ENCODE measurements at regions not wholly inside any gene's neighbourhood (a gene's known extent, or its start where the extent isn't known, plus 50 kb on each side); places are given as distances from the start of the nearest gene placed in this dataset.
"Not testable (repeated sequence)": the region's sequence is repeated elsewhere in the genome, so short reads cannot be mapped to it uniquely, and the experiment has no call there.

GRCh38 chr2:128671981-128672757, 353.5 kb upstream of the HS6ST1 start:
- H3K4me1 ChIP-seq (ENCODE audit: insufficient read depth, low read length); H3K4me3 ChIP-seq (ENCODE audit: low read depth in 1 of 2, low read length in 2 of 2); H3K36me3 ChIP-seq (ENCODE audit: insufficient read depth, low read length); H3K27me3 ChIP-seq (ENCODE audit: control insufficient read depth in 1 of 2, insufficient read depth in 2 of 2, low read length in 2 of 2); H3K9me3 ChIP-seq (ENCODE audit: low read length); H3K27ac ChIP-seq (ENCODE audit: low read depth, low read length); H3K9ac ChIP-seq (ENCODE audit: low read length): not testable (repeated sequence)

- not testable (repeated sequence) for H3K27ac ChIP-seq (ENCODE audit: low read depth, low read length); H3K27me3 ChIP-seq (ENCODE audit: control insufficient read depth in 1 of 2, insufficient read depth in 2 of 2, low read length in 2 of 2); H3K36me3 ChIP-seq (ENCODE audit: insufficient read depth, low read length); H3K4me1 ChIP-seq (ENCODE audit: insufficient read depth, low read length); H3K9ac ChIP-seq (ENCODE audit: low read length); H3K9me3 ChIP-seq (ENCODE audit: low read length); H3K4me3 ChIP-seq (ENCODE audit: low read depth in 1 of 2, low read length in 2 of 2)
Observed at GRCh38 chr2:128679680-128680079, 361.0 kb upstream of the HS6ST1 start.

- H3K4me3 ChIP-seq (ENCODE audit: low read depth in 1 of 2, low read length in 2 of 2) = no peak overlapping the region
- no peaks in the 10 kb centered on the region for H3K27me3 ChIP-seq (ENCODE audit: control insufficient read depth in 1 of 2, insufficient read depth in 2 of 2, low read length in 2 of 2)
- no peak overlapping the region for H3K9ac ChIP-seq (ENCODE audit: low read length)
- no peaks in the 10 kb centered on the region for H3K9me3 ChIP-seq (ENCODE audit: low read length)
- no peak overlapping the region for H3K27ac ChIP-seq (ENCODE audit: low read depth, low read length)
- H3K4me1 ChIP-seq (ENCODE audit: insufficient read depth, low read length) = no peaks in the 10 kb centered on the region
- no peaks in the 10 kb centered on the region for H3K36me3 ChIP-seq (ENCODE audit: insufficient read depth, low read length)
Observed at GRCh38 chr2:128681507-128681906, 362.8 kb upstream of the HS6ST1 start.

GRCh38 chr2:128682266-128682665, 363.6 kb upstream of the HS6ST1 start:
- no peak overlapping the region for H3K9ac ChIP-seq (ENCODE audit: low read length)
- H3K36me3 ChIP-seq (ENCODE audit: insufficient read depth, low read length) = no peaks in the 10 kb centered on the region
- no peaks in the 10 kb centered on the region for H3K4me1 ChIP-seq (ENCODE audit: insufficient read depth, low read length)
- H3K27me3 ChIP-seq (ENCODE audit: control insufficient read depth in 1 of 2, insufficient read depth in 2 of 2, low read length in 2 of 2) = no peaks in the 10 kb centered on the region
- no peaks in the 10 kb centered on the region for H3K9me3 ChIP-seq (ENCODE audit: low read length)
- H3K4me3 ChIP-seq (ENCODE audit: low read depth in 1 of 2, low read length in 2 of 2) = no peak overlapping the region
- no peak overlapping the region for H3K27ac ChIP-seq (ENCODE audit: low read depth, low read length)

GRCh38 chr2:128682729-128683284, 364.1 kb upstream of the HS6ST1 start:
- H3K27me3 ChIP-seq (ENCODE audit: control insufficient read depth in 1 of 2, insufficient read depth in 2 of 2, low read length in 2 of 2) = no peaks in the 10 kb centered on the region
- no peaks in the 10 kb centered on the region for H3K9me3 ChIP-seq (ENCODE audit: low read length)
- H3K27ac ChIP-seq (ENCODE audit: low read depth, low read length) = no peak overlapping the region
- no peaks in the 10 kb centered on the region for H3K36me3 ChIP-seq (ENCODE audit: insufficient read depth, low read length)
- no peaks in the 10 kb centered on the region for H3K4me1 ChIP-seq (ENCODE audit: insufficient read depth, low read length)
- H3K4me3 ChIP-seq (ENCODE audit: low read depth in 1 of 2, low read length in 2 of 2) = no peak overlapping the region
- no peak overlapping the region for H3K9ac ChIP-seq (ENCODE audit: low read length)

GRCh38 chr2:128684523-128684922, 365.9 kb upstream of the HS6ST1 start:
- H3K9me3 ChIP-seq (ENCODE audit: low read length) = no peaks in the 10 kb centered on the region
- H3K4me1 ChIP-seq (ENCODE audit: insufficient read depth, low read length) = no peaks in the 10 kb centered on the region
- no peak overlapping the region for H3K27ac ChIP-seq (ENCODE audit: low read depth, low read length)
- no peaks in the 10 kb centered on the region for H3K36me3 ChIP-seq (ENCODE audit: insufficient read depth, low read length)
- H3K27me3 ChIP-seq (ENCODE audit: control insufficient read depth in 1 of 2, insufficient read depth in 2 of 2, low read length in 2 of 2) = no peaks in the 10 kb centered on the region
- H3K4me3 ChIP-seq (ENCODE audit: low read depth in 1 of 2, low read length in 2 of 2) = no peak overlapping the region
- no peak overlapping the region for H3K9ac ChIP-seq (ENCODE audit: low read length)

GRCh38 chr2:128685841-128686496, 367.3 kb upstream of the HS6ST1 start:
- H3K27ac ChIP-seq (ENCODE audit: low read depth, low read length) = no peak overlapping the region
- no peak overlapping the region for H3K9ac ChIP-seq (ENCODE audit: low read length)
- H3K4me3 ChIP-seq (ENCODE audit: low read depth in 1 of 2, low read length in 2 of 2) = no peak overlapping the region
- H3K36me3 ChIP-seq (ENCODE audit: insufficient read depth, low read length) = no peaks in the 10 kb centered on the region
- H3K9me3 ChIP-seq (ENCODE audit: low read length) = no peaks in the 10 kb centered on the region
- H3K4me1 ChIP-seq (ENCODE audit: insufficient read depth, low read length) = no peaks in the 10 kb centered on the region
- no peaks in the 10 kb centered on the region for H3K27me3 ChIP-seq (ENCODE audit: control insufficient read depth in 1 of 2, insufficient read depth in 2 of 2, low read length in 2 of 2)

- H3K4me3 ChIP-seq (ENCODE audit: low read depth in 1 of 2, low read length in 2 of 2) = no peak overlapping the region
Observed at GRCh38 chr2:128686497-128686859, 367.8 kb upstream of the HS6ST1 start.

GRCh38 chr2:128686881-128687555, 368.4 kb upstream of the HS6ST1 start:
- Histone ChIP-seq H3K9me3 (ENCODE audit: low read length) (no peaks in the 10 kb centered on the region), H3K4me1 (ENCODE audit: insufficient read depth, low read length) (no peaks in the 10 kb centered on the region), H3K9ac (ENCODE audit: low read length) (no peak overlapping the region), H3K27ac (ENCODE audit: low read depth, low read length) (no peak overlapping the region), H3K27me3 (ENCODE audit: control insufficient read depth in 1 of 2, insufficient read depth in 2 of 2, low read length in 2 of 2) (no peaks in the 10 kb centered on the region), H3K36me3 (ENCODE audit: insufficient read depth, low read length) (no peaks in the 10 kb centered on the region), H3K4me3 (ENCODE audit: low read depth in 1 of 2, low read length in 2 of 2) (no peak overlapping the region)

More at GRCh38 chr2:128686497-128686859, 367.8 kb upstream of the HS6ST1 start:
- no peak overlapping the region for H3K27ac ChIP-seq (ENCODE audit: low read depth, low read length)
- no peaks in the 10 kb centered on the region for H3K4me1 ChIP-seq (ENCODE audit: insufficient read depth, low read length)
- H3K36me3 ChIP-seq (ENCODE audit: insufficient read depth, low read length) = no peaks in the 10 kb centered on the region
- no peak overlapping the region for H3K9ac ChIP-seq (ENCODE audit: low read length)
- no peaks in the 10 kb centered on the region for H3K27me3 ChIP-seq (ENCODE audit: control insufficient read depth in 1 of 2, insufficient read depth in 2 of 2, low read length in 2 of 2)
- H3K9me3 ChIP-seq (ENCODE audit: low read length) = no peaks in the 10 kb centered on the region

GRCh38 chr2:128687565-128687964, 368.9 kb upstream of the HS6ST1 start:
- H3K27ac ChIP-seq (ENCODE audit: low read depth, low read length) = no peak overlapping the region
- H3K9me3 ChIP-seq (ENCODE audit: low read length) = no peaks in the 10 kb centered on the region
- H3K36me3 ChIP-seq (ENCODE audit: insufficient read depth, low read length) = no peaks in the 10 kb centered on the region
- H3K4me3 ChIP-seq (ENCODE audit: low read depth in 1 of 2, low read length in 2 of 2) = no peak overlapping the region
- no peaks in the 10 kb centered on the region for H3K27me3 ChIP-seq (ENCODE audit: control insufficient read depth in 1 of 2, insufficient read depth in 2 of 2, low read length in 2 of 2)
- no peak overlapping the region for H3K9ac ChIP-seq (ENCODE audit: low read length)
- H3K4me1 ChIP-seq (ENCODE audit: insufficient read depth, low read length) = no peaks in the 10 kb centered on the region

- H3K9me3 ChIP-seq (ENCODE audit: low read length) = no peaks in the 10 kb centered on the region
- no peaks in the 10 kb centered on the region for H3K4me1 ChIP-seq (ENCODE audit: insufficient read depth, low read length)
- H3K27me3 ChIP-seq (ENCODE audit: control insufficient read depth in 1 of 2, insufficient read depth in 2 of 2, low read length in 2 of 2) = no peaks in the 10 kb centered on the region
- no peaks in the 10 kb centered on the region for H3K36me3 ChIP-seq (ENCODE audit: insufficient read depth, low read length)
- H3K27ac ChIP-seq (ENCODE audit: low read depth, low read length) = no peak overlapping the region
- H3K9ac ChIP-seq (ENCODE audit: low read length) = no peak overlapping the region
- no peak overlapping the region for H3K4me3 ChIP-seq (ENCODE audit: low read depth in 1 of 2, low read length in 2 of 2)
Observed at GRCh38 chr2:128689971-128690370, 371.3 kb upstream of the HS6ST1 start.

Measured in muscle layer of colon (tissue), 2 donors.